Activated T-cell treated with anti-CD3 and anti-CD28 coated beads, Interleukin-2, amount 50 U/mL, for 4 hours (primary cell): ENCODE measurements at regions not wholly inside any gene's neighbourhood (a gene's known extent, or its start where the extent isn't known, plus 50 kb on each side); places are given as distances from the start of the nearest gene placed in this dataset.

Source experiments
- ATAC-seq, 2 donors: fragments of 200-7000 bp; cut with Tn5 transposase; one replicate each; pipeline ENCODE4 v1.10.0; 2021
- DNase-seq: peaks from one replicate; pipeline ENCODE4 v3.0.0-alpha.2; 2020
- H3K27me3 Mint-ChIP-seq: one replicate; pipeline ENCODE4 v1.8.0; 2021; ENCODE audit warnings: low read depth, mixed read lengths
- H3K36me3 Mint-ChIP-seq: one replicate; pipeline ENCODE4 v1.8.0; 2022; ENCODE audit warnings: mixed read lengths; ENCODE audit not compliant: insufficient read depth
- H3K4me1 Mint-ChIP-seq: one replicate; pipeline ENCODE4 v1.8.0; 2021; ENCODE audit warnings: low read depth, mixed read lengths
- H3K4me3 Mint-ChIP-seq: one replicate; pipeline ENCODE4 v1.8.0; 2021; ENCODE audit warnings: mild to moderate bottlenecking, moderate library complexity, mixed read lengths
- H3K9me3 Mint-ChIP-seq: one replicate; pipeline ENCODE4 v1.8.0; 2021; ENCODE audit warnings: mixed read lengths

DNA sequence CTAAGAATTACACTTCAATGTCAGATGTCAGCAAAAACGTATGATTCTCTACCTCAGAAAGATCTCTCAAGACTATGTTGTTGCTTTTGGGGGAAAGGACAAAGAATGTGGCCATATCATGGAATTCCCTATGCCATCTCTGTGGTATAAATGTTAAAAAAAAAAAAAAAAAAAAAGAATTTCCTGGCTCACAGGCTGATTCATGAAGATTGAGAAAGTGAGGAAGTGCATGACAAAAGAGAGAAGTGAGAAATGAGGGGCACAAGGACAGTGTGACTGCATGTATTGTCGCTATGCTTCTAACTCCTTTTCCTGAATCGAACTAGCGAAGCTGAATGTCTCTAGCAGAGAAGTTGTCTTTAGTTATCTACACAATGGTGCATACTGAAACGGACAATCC is 80.6 kb upstream of the CARD18 start:
- Mint-ChIP-seq H3K4me3 (no peak overlapping the region), H3K9me3 (no peaks in the 10 kb centered on the region), H3K27me3 (peaks cover 5% of the 10 kb centered on the region), H3K4me1 (no peaks in the 10 kb centered on the region), H3K36me3 (no peaks in the 10 kb centered on the region)
- ATAC-seq (no peak), DNase-seq (no peak)

DNA sequence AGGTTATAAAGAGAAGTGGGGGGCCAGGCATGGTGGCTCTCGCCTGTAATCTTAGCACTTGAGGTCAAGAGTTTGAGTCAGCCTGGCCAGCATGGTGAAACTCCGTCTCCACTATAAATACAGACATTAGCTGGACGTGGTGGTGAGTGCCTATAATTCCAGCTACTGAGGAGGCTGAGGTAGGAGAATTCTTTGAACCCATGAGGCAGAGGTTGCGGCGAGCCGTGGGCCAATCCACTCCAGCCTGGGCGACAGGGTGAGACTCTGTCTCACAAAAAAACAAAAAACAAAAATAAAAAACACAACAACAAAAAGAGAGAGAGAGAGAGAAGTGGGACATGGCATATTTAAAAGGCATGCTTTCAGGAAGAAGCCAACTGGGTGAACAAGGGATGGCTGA is 80.1 kb upstream of the CARD18 start:
- Mint-ChIP-seq H3K4me3 (no peak overlapping the region), H3K36me3 (no peaks in the 10 kb centered on the region), H3K4me1 (no peaks in the 10 kb centered on the region), H3K9me3 (no peaks in the 10 kb centered on the region), H3K27me3 (peaks cover 2% of the 10 kb centered on the region)
- ATAC-seq (no peak), DNase-seq (no peak)

DNA sequence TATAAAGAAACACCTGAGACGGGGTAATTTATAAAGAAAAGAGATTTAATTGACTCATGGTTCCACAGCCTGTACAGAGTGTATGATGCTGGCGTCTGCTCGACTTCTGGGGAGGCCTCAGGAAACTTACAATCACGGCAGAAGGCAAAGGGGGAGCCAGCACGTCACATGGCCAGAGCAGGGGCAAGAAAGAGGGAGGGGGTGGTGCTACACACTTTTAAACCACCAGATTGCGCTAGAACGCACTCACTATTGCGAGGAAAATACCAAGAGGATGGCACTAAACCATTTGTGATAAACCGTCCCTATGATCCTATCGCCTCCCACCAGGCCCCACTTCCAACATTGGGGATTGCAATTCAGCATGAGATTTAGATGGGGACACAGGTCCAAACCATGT is 79.7 kb upstream of the CARD18 start:
- DNase-seq (no peak), ATAC-seq (no peak)
- no peak overlapping the region for H3K4me3 Mint-ChIP-seq
- no peaks in the 10 kb centered on the region for H3K4me1 Mint-ChIP-seq
- H3K27me3 Mint-ChIP-seq: peaks cover 2% of the 10 kb centered on the region
- no peaks in the 10 kb centered on the region for H3K36me3 Mint-ChIP-seq
- no peaks in the 10 kb centered on the region for H3K9me3 Mint-ChIP-seq

DNA sequence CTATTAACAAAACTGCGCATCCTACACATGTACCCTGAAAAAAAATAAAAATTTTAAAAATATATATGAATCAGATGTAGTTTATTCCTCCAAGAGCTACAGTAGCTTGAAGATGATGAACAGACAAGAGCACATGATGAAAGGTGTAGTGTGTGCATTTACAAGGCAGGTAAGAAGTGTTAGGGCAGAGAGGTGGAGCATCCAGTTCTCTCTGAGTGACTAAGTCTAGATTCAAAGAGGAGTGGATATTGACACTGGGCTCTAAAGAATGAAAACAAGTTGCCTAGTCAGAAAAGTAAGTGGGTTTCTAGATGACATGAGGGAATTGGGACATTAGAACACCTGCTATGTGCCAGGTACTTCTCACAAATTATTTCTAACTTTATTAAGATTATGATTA is 76.0 kb upstream of the CARD18 start:
- DNase-seq (no peak), ATAC-seq (no peak)
- Mint-ChIP-seq H3K36me3 (no peaks in the 10 kb centered on the region), H3K27me3 (peaks cover 2% of the 10 kb centered on the region), H3K9me3 (no peaks in the 10 kb centered on the region), H3K4me1 (no peaks in the 10 kb centered on the region), H3K4me3 (no peak overlapping the region)

DNA sequence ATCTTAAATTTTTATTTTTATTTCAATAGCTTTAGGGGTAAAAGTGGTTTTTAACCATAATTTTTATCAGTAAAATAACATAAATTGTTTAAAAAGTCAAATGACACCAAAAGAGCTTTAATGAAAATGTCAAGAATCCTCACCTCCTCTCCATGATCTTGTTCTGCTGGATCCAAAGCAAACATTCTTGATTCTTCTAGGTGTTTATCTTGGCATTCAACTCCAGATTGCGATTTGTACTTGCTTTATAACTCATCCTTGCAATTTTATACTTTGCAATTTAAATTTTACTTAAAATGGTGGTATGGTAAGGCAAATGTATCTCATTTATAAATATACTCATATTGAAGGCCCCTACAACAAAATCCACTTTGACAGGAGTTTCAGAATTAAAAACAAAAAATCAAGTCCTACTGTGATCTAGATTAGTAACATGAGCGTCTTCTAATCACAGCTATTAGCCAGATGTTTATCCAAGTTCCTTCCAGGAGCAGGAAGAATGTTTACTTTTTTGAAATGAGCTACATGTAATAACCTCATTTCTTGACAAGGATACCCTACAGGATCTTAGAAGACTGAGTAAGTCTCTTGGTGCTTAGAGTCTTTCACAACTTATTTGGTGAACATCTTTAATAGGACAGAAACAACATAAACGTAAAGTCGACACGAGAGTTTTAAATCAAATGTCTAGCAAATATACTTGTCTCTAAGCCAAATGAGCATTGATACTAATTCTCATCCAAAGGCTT is 72.4 kb upstream of the CARD18 start:
- Mint-ChIP-seq H3K36me3 (no peaks in the 10 kb centered on the region), H3K9me3 (no peaks in the 10 kb centered on the region), H3K27me3 (peaks cover under 1% of the 10 kb centered on the region), H3K4me1 (no peaks in the 10 kb centered on the region), H3K4me3 (no peak overlapping the region)
- DNase-seq (no peak), ATAC-seq (no peak)

DNA sequence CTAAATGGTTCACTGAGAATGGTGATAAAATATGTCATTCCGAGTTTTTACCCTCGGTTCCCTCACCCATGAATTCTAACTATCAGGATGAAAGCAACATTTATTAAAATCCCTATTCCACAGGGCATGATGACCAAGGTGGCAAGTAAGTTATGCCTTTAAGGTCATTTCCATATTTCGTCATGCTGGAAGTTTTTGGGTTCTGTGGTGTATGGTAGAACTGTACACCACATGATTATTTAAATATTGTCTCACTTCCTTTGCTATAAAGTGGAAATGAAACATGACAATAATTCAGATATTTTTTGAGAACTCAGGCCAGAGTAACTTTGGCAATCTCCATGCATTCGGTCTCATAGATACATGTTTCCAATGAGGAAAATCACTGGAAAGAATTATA is 68.5 kb upstream of the CARD18 start:
- Mint-ChIP-seq H3K4me1 (peaks cover 3% of the 10 kb centered on the region), H3K27me3 (no peaks in the 10 kb centered on the region), H3K9me3 (no peaks in the 10 kb centered on the region), H3K36me3 (no peaks in the 10 kb centered on the region), H3K4me3 (no peak overlapping the region)
- no peak for ATAC-seq
- no peak for DNase-seq

DNA sequence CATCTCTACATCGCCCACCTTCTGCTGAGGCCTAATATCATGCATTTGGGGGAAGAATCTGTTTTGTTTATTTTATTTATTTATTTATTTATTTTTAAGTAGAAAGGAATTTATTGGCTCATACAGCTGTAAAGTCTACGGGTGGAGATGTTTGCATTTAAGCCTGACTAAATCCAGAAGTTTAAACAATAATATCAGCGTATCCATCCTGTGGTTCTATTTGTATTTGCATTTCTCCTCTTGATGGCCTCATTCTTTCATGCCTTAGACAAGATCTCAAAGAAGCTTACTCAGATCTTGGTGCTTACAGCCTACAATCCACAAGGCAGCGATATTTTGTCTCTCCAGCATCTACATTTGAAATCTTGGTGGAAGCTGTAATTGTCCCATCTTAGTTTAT is 67.1 kb upstream of the CARD18 start:
- no peaks in the 10 kb centered on the region for H3K36me3 Mint-ChIP-seq
- no peak overlapping the region for H3K4me3 Mint-ChIP-seq
- no peak for DNase-seq
- no peaks in the 10 kb centered on the region for H3K27me3 Mint-ChIP-seq
- peaks cover 12% of the 10 kb centered on the region for H3K4me1 Mint-ChIP-seq
- H3K9me3 Mint-ChIP-seq: no peaks in the 10 kb centered on the region
- ATAC-seq: no peak

DNA sequence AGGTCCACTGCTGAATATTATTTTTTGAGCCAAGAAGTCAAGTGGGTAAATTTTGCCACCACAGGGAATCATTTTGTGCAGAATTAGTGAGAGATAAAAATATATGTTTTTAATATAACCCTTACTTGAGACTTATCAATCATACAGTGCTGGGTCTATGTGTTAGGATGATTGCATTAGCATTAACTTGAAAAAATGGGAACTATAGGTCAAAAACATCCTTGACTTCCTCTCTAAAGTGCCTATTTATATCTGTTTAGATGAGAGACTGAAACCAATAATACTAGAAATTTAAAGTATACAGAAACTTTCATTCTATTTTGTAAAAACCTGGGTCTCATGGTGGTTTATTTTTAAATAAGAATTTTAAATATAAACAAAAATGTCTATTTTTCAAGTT is 65.1 kb upstream of the CARD18 start:
- no peaks in the 10 kb centered on the region for H3K9me3 Mint-ChIP-seq
- H3K36me3 Mint-ChIP-seq: no peaks in the 10 kb centered on the region
- H3K27me3 Mint-ChIP-seq: no peaks in the 10 kb centered on the region
- ATAC-seq (no peak), DNase-seq (no peak)
- H3K4me3 Mint-ChIP-seq: no peak overlapping the region
- peaks cover 12% of the 10 kb centered on the region for H3K4me1 Mint-ChIP-seq

DNA sequence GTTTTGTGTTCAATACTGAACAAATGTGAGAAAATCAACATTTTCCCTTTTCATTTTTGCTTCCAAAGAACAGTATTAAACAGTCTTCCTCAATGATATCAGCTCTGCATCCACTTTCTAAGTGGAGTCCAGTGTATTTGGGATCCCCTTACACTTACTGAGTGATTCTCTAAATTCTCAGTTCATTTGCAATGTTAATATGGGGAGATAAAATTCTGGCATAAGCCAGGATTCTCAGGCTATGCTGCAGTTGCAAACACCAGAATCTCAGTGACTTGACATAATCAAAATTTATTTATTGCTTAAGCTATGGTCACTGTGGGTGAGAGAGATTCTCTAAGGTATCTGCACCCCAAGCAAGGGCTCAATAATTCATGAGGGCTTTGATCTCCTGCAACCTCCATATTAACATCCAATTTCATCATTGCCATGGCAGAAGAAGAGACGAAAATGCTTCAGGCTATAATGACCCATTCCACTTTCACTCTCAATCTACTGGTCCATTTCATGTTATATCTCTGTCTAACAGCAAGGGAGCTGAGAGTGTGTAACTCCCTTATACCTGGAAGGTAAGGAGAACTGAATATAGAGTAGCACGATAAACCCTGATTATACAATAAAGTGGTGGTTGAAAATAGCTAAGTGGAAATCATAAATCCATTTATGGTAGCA is 64.1 kb upstream of the CARD18 start:
- ATAC-seq (no peak), DNase-seq (no peak)
- peaks cover 12% of the 10 kb centered on the region for H3K4me1 Mint-ChIP-seq
- no peaks in the 10 kb centered on the region for H3K27me3 Mint-ChIP-seq
- H3K9me3 Mint-ChIP-seq: no peaks in the 10 kb centered on the region
- H3K4me3 Mint-ChIP-seq: no peak overlapping the region
- no peaks in the 10 kb centered on the region for H3K36me3 Mint-ChIP-seq

DNA sequence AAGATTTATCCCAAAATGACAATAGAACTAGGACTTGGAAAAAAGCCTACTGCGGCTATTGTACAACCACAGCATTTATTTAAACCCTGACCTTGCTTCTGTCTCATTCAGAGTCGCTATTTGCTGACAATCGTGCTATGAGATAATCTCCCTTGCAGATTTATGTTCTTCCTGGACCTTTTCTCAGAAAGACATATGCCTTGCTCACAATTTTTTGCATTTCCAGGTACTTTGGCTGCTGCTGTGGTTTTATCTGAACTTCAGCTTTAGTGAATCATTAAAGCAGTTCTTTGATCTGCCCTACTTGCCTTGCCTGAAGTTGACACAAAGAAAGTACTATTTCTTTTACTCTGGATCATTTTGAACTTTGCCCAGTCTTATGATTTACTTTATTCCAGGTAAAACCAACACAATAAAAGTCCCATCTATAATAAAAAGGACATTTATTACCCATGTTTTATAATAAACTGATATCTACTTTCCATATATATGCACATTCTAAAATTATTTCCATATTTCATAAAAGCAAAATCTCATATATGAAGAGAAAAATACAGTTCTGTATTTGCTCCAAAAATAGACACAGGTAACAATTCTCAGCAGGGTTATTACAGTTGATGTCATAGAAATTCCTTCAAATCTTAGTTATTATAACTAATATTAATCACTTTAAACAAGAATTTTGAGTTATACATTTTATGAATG is 63.4 kb upstream of the CARD18 start:
- H3K4me3 Mint-ChIP-seq: no peak overlapping the region
- H3K36me3 Mint-ChIP-seq: no peaks in the 10 kb centered on the region
- H3K9me3 Mint-ChIP-seq: no peaks in the 10 kb centered on the region
- DNase-seq: no peak
- H3K4me1 Mint-ChIP-seq: peaks cover 12% of the 10 kb centered on the region
- H3K27me3 Mint-ChIP-seq: no peaks in the 10 kb centered on the region
- peak; percentile 35 to 43 for ATAC-seq

DNA sequence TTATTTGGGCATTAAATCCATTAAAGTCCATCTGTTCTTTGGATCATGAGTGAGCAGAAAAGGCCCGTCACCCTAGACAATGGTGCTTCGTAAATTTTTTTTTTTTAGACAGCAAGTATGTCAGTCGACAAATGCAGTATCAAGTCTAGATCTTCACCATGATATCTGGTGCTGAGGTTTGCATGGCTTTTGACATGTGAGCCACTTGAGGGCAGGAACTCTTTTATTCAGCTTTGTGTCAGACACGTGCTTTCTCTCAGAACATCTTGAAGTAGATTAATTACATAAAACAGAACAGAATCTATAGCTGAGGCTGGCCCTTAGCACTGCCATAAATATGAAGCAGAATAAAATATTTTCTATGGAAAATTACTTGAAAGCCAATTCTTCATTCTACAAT is 62.9 kb upstream of the CARD18 start:
- Mint-ChIP-seq H3K4me1 (peaks cover 12% of the 10 kb centered on the region), H3K4me3 (no peak overlapping the region), H3K36me3 (no peaks in the 10 kb centered on the region), H3K9me3 (no peaks in the 10 kb centered on the region), H3K27me3 (no peaks in the 10 kb centered on the region)
- DNase-seq: no peak
- no peak for ATAC-seq

DNA sequence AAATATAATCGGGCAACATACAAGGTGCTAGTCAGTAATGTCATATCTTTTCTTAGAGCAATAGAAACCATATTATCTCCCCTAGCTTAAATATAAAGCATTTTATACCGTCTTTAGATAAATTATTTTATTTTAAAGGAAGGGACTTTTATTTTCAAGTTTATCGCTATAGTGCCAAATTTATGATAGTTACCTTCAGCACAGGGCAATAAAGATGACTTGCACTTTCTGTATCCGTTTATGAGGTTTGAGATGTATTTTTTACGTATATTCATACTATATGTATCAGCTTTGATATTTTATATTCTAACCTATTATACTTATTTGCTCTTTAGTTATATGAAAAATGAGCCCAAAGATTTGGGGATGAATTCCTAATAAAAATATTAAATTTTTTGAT is 61.6 kb upstream of the CARD18 start:
- no peaks in the 10 kb centered on the region for H3K9me3 Mint-ChIP-seq
- H3K4me1 Mint-ChIP-seq: peaks cover 12% of the 10 kb centered on the region
- H3K36me3 Mint-ChIP-seq: no peaks in the 10 kb centered on the region
- ATAC-seq (no peak), DNase-seq (no peak)
- H3K4me3 Mint-ChIP-seq: no peak overlapping the region
- H3K27me3 Mint-ChIP-seq: no peaks in the 10 kb centered on the region

DNA sequence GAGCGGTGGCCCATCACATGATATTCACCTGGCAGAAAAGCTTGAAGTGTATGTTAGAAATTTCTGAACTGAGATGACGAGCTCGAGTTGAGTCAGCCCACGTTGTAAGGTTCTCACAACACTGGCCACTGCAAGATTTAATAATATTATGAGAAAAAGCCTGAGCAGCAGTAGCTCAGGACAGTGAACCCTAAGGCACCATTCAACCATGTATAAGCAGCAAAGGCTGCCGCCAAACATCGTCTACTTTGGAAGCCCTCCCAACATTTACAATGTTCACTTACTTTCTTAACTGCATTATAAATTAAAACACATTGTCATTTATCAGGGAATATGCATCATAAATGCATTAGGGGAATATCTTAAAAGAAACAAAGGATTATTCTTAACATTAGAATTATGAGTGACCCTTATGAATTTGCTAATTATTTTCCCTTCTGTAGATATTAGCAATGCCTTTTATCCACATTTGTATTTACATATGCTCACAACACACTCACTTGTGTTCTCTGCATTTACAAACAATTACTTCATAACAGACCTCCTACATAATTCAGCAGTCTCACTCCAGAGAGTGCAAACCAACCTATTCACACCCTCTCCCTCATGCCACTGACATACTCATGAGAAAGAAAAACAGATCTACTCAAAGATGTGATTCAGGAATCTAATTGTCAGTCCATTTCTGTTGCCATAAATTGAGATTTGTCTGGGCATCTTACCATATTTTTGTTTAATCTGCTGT is 57.7 kb upstream of the CARD18 start:
- H3K4me1 Mint-ChIP-seq: peaks cover under 1% of the 10 kb centered on the region
- ATAC-seq (no peak), DNase-seq (no peak)
- H3K4me3 Mint-ChIP-seq: no peak overlapping the region
- peaks cover 3% of the 10 kb centered on the region for H3K27me3 Mint-ChIP-seq
- no peaks in the 10 kb centered on the region for H3K9me3 Mint-ChIP-seq
- no peaks in the 10 kb centered on the region for H3K36me3 Mint-ChIP-seq

DNA sequence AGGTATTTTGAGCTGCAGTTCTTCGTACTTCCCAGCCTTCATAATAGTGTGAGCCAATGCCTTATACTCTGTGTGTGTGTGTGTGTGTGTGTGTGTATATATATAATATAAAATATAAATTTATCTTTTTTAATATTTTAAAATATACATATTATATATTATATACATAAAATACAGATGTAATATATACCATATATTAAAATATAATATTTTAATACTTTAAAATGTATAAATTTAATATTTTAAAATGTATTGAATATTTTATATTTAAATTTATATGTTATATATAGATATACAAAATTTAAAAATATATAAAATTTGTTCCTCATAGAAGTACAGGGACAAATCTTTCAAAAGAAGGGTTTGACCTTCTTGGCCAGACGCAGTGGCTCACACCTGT is 53.7 kb upstream of the CARD18 start:
- no peak for DNase-seq
- H3K9me3 Mint-ChIP-seq: no peaks in the 10 kb centered on the region

More for the DNA sequence above, 53.7 kb upstream of the CARD18 start:
- H3K36me3 Mint-ChIP-seq: no peaks in the 10 kb centered on the region
- ATAC-seq: no peak
- no peak overlapping the region for H3K4me3 Mint-ChIP-seq
- H3K27me3 Mint-ChIP-seq: peaks cover 3% of the 10 kb centered on the region
- no peaks in the 10 kb centered on the region for H3K4me1 Mint-ChIP-seq
